GM19351 (cell line): ENCODE measurements at regions not wholly inside any gene's neighbourhood (a gene's known extent, or its start where the extent isn't known, plus 50 kb on each side); places are given as distances from the start of the nearest gene placed in this dataset.
"Not testable (repeated sequence)": the region's sequence is repeated elsewhere in the genome, so short reads cannot be mapped to it uniquely, and the experiment has no call there.

Experiments
- ATAC-seq: cut with Tn5 transposase; IDR thresholded peaks from one replicate; pipeline ENCODE4 v1.9.1; 2021; ENCODE audit warnings: mild to moderate bottlenecking, moderate library complexity; ENCODE audit not compliant: unreplicated experiment

- ATAC-seq: not testable (repeated sequence)
Measured at GRCh38 chr14:105882011-105882410, 355.6 kb downstream of the TMEM121 start.

- ATAC-seq: no peak
Measured at GRCh38 chr14:105882626-105883025, 356.2 kb downstream of the TMEM121 start.

- no peak for ATAC-seq
Measured at GRCh38 chr14:105883066-105884005, 357.0 kb downstream of the TMEM121 start.

GRCh38 chr14:105884192-105884807 is 357.9 kb downstream of the TMEM121 start:
- ATAC-seq: not testable (repeated sequence)

GRCh38 chr14:105884808-105885281 is 358.5 kb downstream of the TMEM121 start:
- no peak for ATAC-seq

GRCh38 chr14:105885561-105886320 is 359.4 kb downstream of the TMEM121 start:
- no peak for ATAC-seq

- not testable (repeated sequence) for ATAC-seq
Measured at GRCh38 chr14:105886791-105887191, 360.4 kb downstream of the TMEM121 start.

GRCh38 chr14:105887692-105888091 is 361.3 kb downstream of the TMEM121 start:
- ATAC-seq: no peak

GRCh38 chr14:105888151-105888550 is 361.8 kb downstream of the TMEM121 start:
- ATAC-seq: no peak

GRCh38 chr14:105888784-105889665 is 362.6 kb downstream of the TMEM121 start:
- no peak for ATAC-seq

- no peak for ATAC-seq
Measured at GRCh38 chr14:105889666-105890473, 363.5 kb downstream of the TMEM121 start.

- ATAC-seq: no peak
Measured at GRCh38 chr14:105890474-105891220, 364.3 kb downstream of the TMEM121 start.

GRCh38 chr14:105891221-105891602 is 364.8 kb downstream of the TMEM121 start:
- no peak for ATAC-seq

GRCh38 chr14:105891631-105892452 is 365.5 kb downstream of the TMEM121 start:
- no peak for ATAC-seq

GRCh38 chr14:105892453-105893441 is 366.4 kb downstream of the TMEM121 start:
- ATAC-seq: not testable (repeated sequence)

GRCh38 chr14:105893686-105894085 is 367.3 kb downstream of the TMEM121 start:
- not testable (repeated sequence) for ATAC-seq
